Heart right ventricle (tissue), 16 donors: ENCODE measurements at regions not wholly inside any gene's neighbourhood (a gene's known extent, or its start where the extent isn't known, plus 50 kb on each side); places are given as distances from the start of the nearest gene placed in this dataset.
A peak's percentile ranks its signal among the peaks of the same experiment; 100 is the strongest.
"Not testable (repeated sequence)": the region's sequence is repeated elsewhere in the genome, so short reads cannot be mapped to it uniquely, and the experiment has no call there.

Experiments
- ATAC-seq, 8 donors: fragments of 200-7000 bp; cut with Tn5 transposase; one replicate each; pipeline ENCODE4 v1.9.1; 2020; ENCODE audit warnings: mild to moderate bottlenecking in 8 of 8, moderate library complexity in 8 of 8, moderate number of reproducible peaks in 1 of 8
- DNase-seq, 2 donors: peaks; one replicate each; pipeline ENCODE4 v3.0.0-alpha.2; 2020
- H3K27ac ChIP-seq, 10 donors: fragments of 200-600 bp; sonication (generic) in 2 of 10; one replicate each; pipeline versions ENCODE4 v1.5.0 to v1.8.0; 2020 to 2022; ENCODE audit warnings: mild to moderate bottlenecking in 3 of 10
- H3K27me3 ChIP-seq, 7 donors: fragments of 200-600 bp; one replicate each; pipeline ENCODE4 v1.8.0; 2021 to 2022; ENCODE audit warnings: mild to moderate bottlenecking in 2 of 7
- H3K36me3 ChIP-seq, 9 donors: fragments of 200-600 bp; sonication (generic) in 1 of 9; one replicate each; pipeline versions ENCODE4 v1.5.0 to v1.8.0; 2020 to 2022; ENCODE audit warnings: mild to moderate bottlenecking in 2 of 9
- H3K4me1 ChIP-seq, 9 donors: fragments of 200-600 bp; sonication (generic) in 1 of 9; one replicate each; pipeline versions ENCODE4 v1.5.0 to v1.8.0; 2020 to 2022; ENCODE audit warnings: mild to moderate bottlenecking in 4 of 9
- H3K4me3 ChIP-seq, 10 donors: fragments of 200-600 bp; sonication (generic) in 2 of 10; one replicate each; pipeline versions ENCODE4 v1.5.0 to v1.8.0; 2020 to 2022; ENCODE audit warnings: mild to moderate bottlenecking in 7 of 10, moderate library complexity in 2 of 10
- H3K9me3 ChIP-seq, 11 donors: fragments of 200-600 bp in 10 of 11; sonication (generic) in 2 of 11; one replicate each; pipeline versions ENCODE4 v1.5.0 to v1.8.0; 2013 to 2022; ENCODE audit warnings: mild to moderate bottlenecking in 2 of 11, control low read depth in 1 of 11, moderate library complexity in 1 of 11
- CTCF ChIP-seq, 9 donors: fragments of 200-600 bp; sonication (generic) in 2 of 9; IDR thresholded peaks; one replicate each; pipeline versions ENCODE4 v1.5.0 to v1.8.0; 2021 to 2022; ENCODE audit warnings: antibody characterized with exemption in 9 of 9, mild to moderate bottlenecking in 5 of 9, moderate library complexity in 1 of 9
- WGBS, 2 donors: extraction: QIAGEN DNeasy Blood & Tissue Kit; methylation state at CpG; one replicate each; pipeline ENCODE4 v1.1.7; 2013; ENCODE audit warnings: inconsistent platforms in 1 of 2; 5-methylcytosine and 5-hydroxymethylcytosine counted together
- intact Hi-C, 10 donors: fragments of 100-400 bp; cut with DNase I; formaldehyde crosslinking; loops; one replicate each; pipeline versions ENCODE4 v1.11.1 to v1.14.2; 2022
- donor health status: Arrhythmogenic right ventricular cardiomyopathy.
- donor health status: ischemic (EF 13 %, LVEDD 7.1; RV severe dilation, severe dysfunction).
- donor health status: healthy with polysubstance abuse.
- donor health status: DM: no; HTN: yes; CAD: no.
- donor health status: DM: no; HTN: no; CAD: no.
- donor health status: ischemic (EF 25% LVEDD 6.9; RV normal size, moderate dysfunction).
- donor health status: ischemic (EF 25% LVEDD 5.7; RV mildly dilated, moderate dysfunction).
- donor health status: healthy.
- donor health status: DM: yes; HTN: yes; CAD: no.
- donor health status: Ischemic cardiomyopathy.
- donor health status: ischemic (EF 35%, LVEDD 5.7; RV mildly dilated, moderate dysfunction).
- donor health status: nonischemic (EF 11% LVEDD 7.7; RV severe dilation, severe dysfunction).
- donor health status: DM: yes; HTN: yes; CAD: no.
- donor health status: PGD.
- donor health status: ischemic (EF 29% LVEDD 5.4; RV normal size, mild dysfunction).
- donor health status: nonischemic (EF 23%, LVEDD 6.1; RV moderate dilation, normal function).

- intact Hi-C loops, result no loop called here
- H3K27ac ChIP-seq, result no peak overlapping the region
- no peak for TF ChIP-seq CTCF (IDR thresholded peaks at IDR 0.05)
- 91 to 93% methylated on average over 17 of the region's 17 CpGs for WGBS, 2 donors
- DNase-seq (no peak), ATAC-seq (no peak)
- H3K27me3 ChIP-seq, result no peaks in the 10 kb centered on the region
- no peak overlapping the region for H3K4me3 ChIP-seq
- H3K4me1 ChIP-seq, result no peaks in the 10 kb centered on the region
- H3K36me3 ChIP-seq, result no peaks in the 10 kb centered on the region
- no peaks in the 10 kb centered on the region for H3K9me3 ChIP-seq
Observed at GRCh38 chr17:30716461-30717290, 107.8 kb downstream of the CRLF3 start.

- H3K36me3 ChIP-seq, intact Hi-C loops, H3K9me3 ChIP-seq, DNase-seq, H3K4me1 ChIP-seq, H3K4me3 ChIP-seq, H3K27me3 ChIP-seq, H3K27ac ChIP-seq: not testable (repeated sequence)
- peak in 2 of 8 donors; percentile 33 for ATAC-seq
- TF ChIP-seq CTCF (IDR thresholded peaks at IDR 0.05), result peak in 8 of 9 donors; percentile 22 to 64 (median 45)
- 81% methylated on average over 25 of the region's 25 CpGs for WGBS, 2 donors
Observed at GRCh38 chr17:30714825-30715622, 109.5 kb downstream of the CRLF3 start.

GRCh38 chr17:30713805-30714204, 110.7 kb downstream of the CRLF3 start:
- WGBS, 2 donors, result 74 to 75% methylated on average over 10 of the region's 10 CpGs
- H3K9me3 ChIP-seq, H3K27ac ChIP-seq, H3K36me3 ChIP-seq, intact Hi-C loops, H3K4me1 ChIP-seq, DNase-seq, H3K4me3 ChIP-seq, H3K27me3 ChIP-seq, ATAC-seq: not testable (repeated sequence)

GRCh38 chr17:30712859-30713258, 111.6 kb downstream of the CRLF3 start:
- DNase-seq, H3K36me3 ChIP-seq, ATAC-seq, H3K9me3 ChIP-seq, intact Hi-C loops, H3K27me3 ChIP-seq, H3K27ac ChIP-seq, H3K4me1 ChIP-seq, H3K4me3 ChIP-seq: not testable (repeated sequence)
- 90 to 97% methylated on average over 3 of the region's 3 CpGs for WGBS, 2 donors

- Histone ChIP-seq H3K4me1 (peaks cover 0 to 13% (median 0%) of the 10 kb centered on the region in 9 donors), H3K27me3 (peaks cover 0 to 14% (median 0%) of the 10 kb centered on the region in 7 donors)
- H3K9me3 ChIP-seq, ATAC-seq, H3K4me3 ChIP-seq, intact Hi-C loops, H3K36me3 ChIP-seq, H3K27ac ChIP-seq, DNase-seq: not testable (repeated sequence)
- WGBS, 2 donors, result 81 to 82% methylated on average over 29 to 30 of the region's 30 CpGs
Observed at GRCh38 chr17:30711626-30712507, 112.6 kb downstream of the CRLF3 start.

- peaks cover 0 to 13% (median 0%) of the 10 kb centered on the region in 9 donors for H3K4me1 ChIP-seq
- H3K4me3 ChIP-seq, H3K9me3 ChIP-seq, H3K27ac ChIP-seq, ATAC-seq, DNase-seq, intact Hi-C loops, H3K36me3 ChIP-seq: not testable (repeated sequence)
- WGBS, 2 donors, result 88 to 91% methylated on average over 8 of the region's 8 CpGs
- H3K27me3 ChIP-seq, result peaks cover 0 to 21% (median 1%) of the 10 kb centered on the region in 7 donors
Observed at GRCh38 chr17:30711176-30711575, 113.3 kb downstream of the CRLF3 start.

GRCh38 chr17:30710276-30711088, 114.0 kb downstream of the CRLF3 start:
- intact Hi-C loops, DNase-seq, ATAC-seq, H3K36me3 ChIP-seq, H3K9me3 ChIP-seq: not testable (repeated sequence)
- Histone ChIP-seq H3K27ac (peak overlapping the region in 2 of 10 donors; percentile 26 to 29), H3K27me3 (peaks cover 0 to 28% (median 7%) of the 10 kb centered on the region in 7 donors), H3K4me1 (peaks cover 0 to 18% (median 2%) of the 10 kb centered on the region in 9 donors), H3K4me3 (peak overlapping the region; percentile 47 to 71 (median 64))
- WGBS, 2 donors, result 29 to 30% methylated on average over 29 to 31 of the region's 31 CpGs
